Fibroblast of the aortic adventitia (primary cell): ENCODE measurements at regions not wholly inside any gene's neighbourhood (a gene's known extent, or its start where the extent isn't known, plus 50 kb on each side); places are given as distances from the start of the nearest gene placed in this dataset.

Source experiments
- DNase-seq: peaks from one replicate; pipeline ENCODE4 v3.0.0-alpha.2; 2010; ENCODE audit warnings: low read depth
- H3K4me3 ChIP-seq: 2 replicates; pipeline ENCODE4 v1.5.1; 2011; ENCODE audit warnings: low read depth, mild to moderate bottlenecking, control low read depth, low read length, moderate library complexity
- TF ChIP-seq, protein P1 (sequence below): IDR thresholded peaks from 2 replicates; pipeline ENCODE4 v1.5.1; 2011; ENCODE audit warnings: mild to moderate bottlenecking, low read length, control low read depth, inconsistent platforms; ENCODE audit not compliant: insufficient read depth

DNA sequence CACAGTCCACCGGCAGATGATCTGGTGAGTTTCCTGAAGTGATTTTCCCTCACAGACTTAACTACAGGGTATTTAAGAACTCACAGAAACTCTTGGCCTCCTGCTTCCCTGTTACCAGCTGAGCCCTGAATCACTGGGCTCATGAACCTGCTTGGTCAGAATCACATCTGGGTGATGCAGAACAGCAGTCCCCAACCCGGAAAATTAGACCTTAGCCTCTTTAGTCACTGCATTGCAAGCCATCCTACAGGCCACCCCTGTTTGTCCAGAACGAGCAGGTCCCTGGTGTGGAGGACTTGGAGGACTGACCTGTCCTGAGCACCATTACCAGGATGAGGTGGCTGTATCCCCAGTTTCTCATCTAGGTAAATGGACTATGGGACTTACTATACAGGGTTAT lies 539.2 kb downstream of the TNS3 start:
- TF ChIP-seq, protein P1, sequence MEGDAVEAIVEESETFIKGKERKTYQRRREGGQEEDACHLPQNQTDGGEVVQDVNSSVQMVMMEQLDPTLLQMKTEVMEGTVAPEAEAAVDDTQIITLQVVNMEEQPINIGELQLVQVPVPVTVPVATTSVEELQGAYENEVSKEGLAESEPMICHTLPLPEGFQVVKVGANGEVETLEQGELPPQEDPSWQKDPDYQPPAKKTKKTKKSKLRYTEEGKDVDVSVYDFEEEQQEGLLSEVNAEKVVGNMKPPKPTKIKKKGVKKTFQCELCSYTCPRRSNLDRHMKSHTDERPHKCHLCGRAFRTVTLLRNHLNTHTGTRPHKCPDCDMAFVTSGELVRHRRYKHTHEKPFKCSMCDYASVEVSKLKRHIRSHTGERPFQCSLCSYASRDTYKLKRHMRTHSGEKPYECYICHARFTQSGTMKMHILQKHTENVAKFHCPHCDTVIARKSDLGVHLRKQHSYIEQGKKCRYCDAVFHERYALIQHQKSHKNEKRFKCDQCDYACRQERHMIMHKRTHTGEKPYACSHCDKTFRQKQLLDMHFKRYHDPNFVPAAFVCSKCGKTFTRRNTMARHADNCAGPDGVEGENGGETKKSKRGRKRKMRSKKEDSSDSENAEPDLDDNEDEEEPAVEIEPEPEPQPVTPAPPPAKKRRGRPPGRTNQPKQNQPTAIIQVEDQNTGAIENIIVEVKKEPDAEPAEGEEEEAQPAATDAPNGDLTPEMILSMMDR = no peak
- DNase-seq = no peak
- no peak overlapping the region for H3K4me3 ChIP-seq

DNA sequence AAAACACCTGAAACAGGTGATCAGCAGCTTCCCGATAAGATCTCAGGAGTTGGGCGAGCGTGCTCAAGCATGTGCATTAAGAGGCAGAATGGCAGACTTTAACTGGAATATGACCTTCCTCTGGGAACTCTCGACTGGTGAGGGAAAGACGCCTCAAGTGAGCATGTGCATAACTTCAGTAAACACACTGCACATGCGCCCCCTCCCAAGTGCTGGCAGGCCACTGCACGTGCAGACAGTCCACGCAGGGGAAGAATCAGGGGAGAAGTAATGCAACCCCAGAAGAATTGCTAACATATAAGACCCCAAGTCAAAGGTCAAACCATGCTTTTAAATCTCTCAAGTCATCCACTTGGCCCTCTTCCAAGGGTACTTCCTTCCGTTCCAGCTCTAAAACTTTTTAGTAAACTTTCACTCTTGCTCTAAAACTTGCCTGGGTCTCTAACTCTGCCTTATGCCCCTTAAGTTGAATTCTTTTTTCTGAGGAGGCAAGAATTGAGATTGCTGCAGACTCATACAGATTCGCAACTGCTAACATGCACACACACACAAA lies 541.0 kb downstream of the TNS3 start:
- TF ChIP-seq, protein P1 = no peak
- DNase-seq = no peak
- no peak overlapping the region for H3K4me3 ChIP-seq

DNA sequence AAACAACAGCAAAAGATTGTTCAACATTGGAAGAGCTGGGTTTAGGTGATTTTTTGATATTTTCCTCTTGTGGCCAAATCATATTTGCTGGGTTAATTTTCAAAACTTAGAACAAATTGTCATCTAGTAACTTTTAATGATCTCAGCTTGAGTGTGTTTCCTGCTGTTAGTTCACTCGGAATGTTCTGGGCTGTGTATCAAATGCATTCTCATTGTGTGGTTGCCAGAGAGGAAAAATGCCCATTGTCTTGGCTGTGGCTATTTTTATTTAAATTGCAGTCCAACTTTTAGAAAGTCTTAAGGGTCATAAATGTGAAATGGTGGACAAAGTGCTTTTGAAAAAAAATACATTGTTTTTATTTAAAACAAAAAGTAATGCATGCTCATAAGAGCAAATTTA lies 542.0 kb downstream of the TNS3 start:
- H3K4me3 ChIP-seq = no peak overlapping the region
- DNase-seq = peak; percentile 89
- TF ChIP-seq, protein P1 = no peak

DNA sequence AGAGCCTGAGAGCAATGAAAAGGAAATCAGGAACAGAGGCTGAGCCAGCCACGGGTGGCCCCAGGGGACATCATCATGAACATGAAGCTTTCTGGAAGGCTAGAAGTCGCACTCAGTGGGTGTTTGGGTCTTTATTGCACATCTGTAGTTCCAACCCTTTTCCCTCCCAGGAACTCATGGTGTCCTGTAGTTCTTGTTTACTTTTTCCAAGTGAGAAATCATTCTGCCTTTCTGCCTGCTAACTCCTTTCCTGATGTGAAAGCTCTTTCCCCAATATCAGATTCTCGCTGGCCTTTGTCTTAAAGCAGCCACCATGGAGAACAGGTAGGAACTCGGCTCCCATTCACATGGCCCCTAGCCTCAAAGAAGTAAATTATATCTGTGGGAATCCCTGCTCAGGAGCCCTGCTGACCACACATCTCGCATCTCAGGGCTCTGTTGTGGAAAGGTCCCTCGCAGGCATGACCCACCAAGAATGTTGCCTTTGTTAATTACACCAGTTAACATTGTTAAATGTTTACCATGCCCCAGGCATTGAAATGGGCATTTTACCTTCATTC lies 542.7 kb downstream of the TNS3 start:
- H3K4me3 ChIP-seq = no peak overlapping the region
- DNase-seq = no peak
- TF ChIP-seq, protein P1 = no peak

DNA sequence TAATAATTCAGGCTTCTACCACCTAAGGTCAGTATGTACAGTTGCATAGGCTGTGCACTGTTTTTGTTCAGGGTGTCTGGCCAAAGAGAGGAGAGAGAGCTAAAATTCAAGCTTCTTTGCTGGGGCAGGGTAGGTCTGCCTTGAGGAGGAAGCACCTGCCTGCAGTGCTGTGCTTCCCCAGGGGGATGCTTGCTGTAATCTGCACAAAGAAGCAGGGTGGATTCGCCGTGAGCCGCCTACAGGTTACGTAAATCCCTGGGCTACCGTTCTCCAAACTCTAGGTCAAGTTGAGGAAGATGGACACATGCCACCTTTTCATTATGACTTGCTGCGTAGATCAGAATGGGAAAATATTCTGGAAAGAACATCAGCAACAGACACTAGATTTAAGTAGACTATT lies 543.3 kb downstream of the TNS3 start:
- TF ChIP-seq, protein P1 = no peak
- H3K4me3 ChIP-seq = no peak overlapping the region

DNA sequence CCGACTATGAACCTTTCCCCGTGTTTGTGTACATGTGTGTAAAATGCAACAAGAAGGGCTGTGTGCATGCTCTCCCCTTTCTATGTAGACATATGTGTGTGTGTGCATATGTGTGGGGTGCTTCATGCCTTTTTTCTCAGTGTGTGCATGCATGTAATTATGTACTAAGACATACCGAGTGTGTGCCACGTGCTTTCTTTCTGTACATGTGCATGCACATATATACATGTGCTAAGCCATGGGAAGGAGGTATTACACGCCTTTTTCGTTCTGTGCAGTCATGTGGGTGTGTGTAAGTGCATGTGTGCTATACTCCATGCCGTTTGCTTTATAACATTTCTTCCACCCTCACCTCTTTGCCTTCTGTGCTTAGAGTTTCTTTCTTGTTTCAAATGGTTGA lies 544.3 kb downstream of the TNS3 start:
- TF ChIP-seq, protein P1 = no peak
- no peak overlapping the region for H3K4me3 ChIP-seq
- DNase-seq = no peak

More for the DNA sequence above, 543.3 kb downstream of the TNS3 start:
- DNase-seq = no peak

DNA sequence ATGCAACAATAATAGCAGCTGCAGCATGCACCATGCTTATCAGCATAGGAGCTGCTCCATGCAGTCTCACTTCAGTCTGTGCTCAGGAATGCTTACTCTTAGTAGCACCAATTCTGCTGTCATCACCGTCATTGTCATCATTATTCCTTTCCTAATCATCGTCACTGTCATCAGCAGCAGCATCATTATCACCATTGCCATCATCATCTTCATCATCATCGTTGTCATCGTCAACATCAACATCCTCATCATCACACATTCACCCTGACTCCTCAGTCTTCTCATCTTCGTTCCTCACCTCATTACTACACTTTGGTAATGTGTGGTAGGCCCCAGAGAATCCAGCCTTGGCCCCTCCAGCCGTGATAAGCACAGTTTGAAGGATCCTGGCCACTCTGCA lies 545.0 kb downstream of the TNS3 start:
- DNase-seq = no peak
- H3K4me3 ChIP-seq = no peak overlapping the region
- TF ChIP-seq, protein P1 = no peak
